ENCODE measurements at regions not wholly inside any gene's neighbourhood (a gene's known extent, or its start where the extent isn't known, plus 50 kb on each side); places are given as distances from the start of the nearest gene placed in this dataset.
"Not testable (repeated sequence)": the region's sequence is repeated elsewhere in the genome, so short reads cannot be mapped to it uniquely, and the experiment has no call there.

- no peaks in the 10 kb centered on the region for H3K4me1 Mint-ChIP-seq
- POLR2A ChIA-PET: no interaction called here
- peaks cover 9% of the 10 kb centered on the region for H3K27me3 Mint-ChIP-seq
- DNase-seq (no peak), ATAC-seq (ENCODE audit: low read depth) (no peak)
- no peaks in the 10 kb centered on the region for H3K36me3 Mint-ChIP-seq
- H3K27ac Mint-ChIP-seq: no peak overlapping the region
- no peaks in the 10 kb centered on the region for H3K9me3 Mint-ChIP-seq
- no peak overlapping the region for H3K4me3 Mint-ChIP-seq
Observed at GRCh38 chr15:62503451-62503850, 338.4 kb upstream of the C2CD4B start.

GRCh38 chr15:62505762-62506161 lies 340.7 kb upstream of the C2CD4B start:
- Mint-ChIP-seq H3K36me3 (no peaks in the 10 kb centered on the region), H3K4me3 (no peak overlapping the region), H3K27me3 (peaks cover 11% of the 10 kb centered on the region), H3K9me3 (no peaks in the 10 kb centered on the region), H3K27ac (no peak overlapping the region), H3K4me1 (no peaks in the 10 kb centered on the region)
- ATAC-seq (ENCODE audit: low read depth) (no peak), DNase-seq (no peak)
- POLR2A ChIA-PET: no interaction called here

- no peaks in the 10 kb centered on the region for H3K36me3 Mint-ChIP-seq
- DNase-seq (no peak), ATAC-seq (ENCODE audit: low read depth) (no peak)
- peaks cover 11% of the 10 kb centered on the region for H3K27me3 Mint-ChIP-seq
- no peaks in the 10 kb centered on the region for H3K4me1 Mint-ChIP-seq
- no peaks in the 10 kb centered on the region for H3K9me3 Mint-ChIP-seq
- H3K27ac Mint-ChIP-seq: no peak overlapping the region
- POLR2A ChIA-PET: no interaction called here
- H3K4me3 Mint-ChIP-seq: no peak overlapping the region
Observed at GRCh38 chr15:62506217-62506805, 341.2 kb upstream of the C2CD4B start.

GRCh38 chr15:62509395-62509958 lies 344.4 kb upstream of the C2CD4B start:
- ATAC-seq (ENCODE audit: low read depth): no peak
- no peaks in the 10 kb centered on the region for H3K9me3 Mint-ChIP-seq
- H3K36me3 Mint-ChIP-seq: no peaks in the 10 kb centered on the region
- H3K4me1 Mint-ChIP-seq: no peaks in the 10 kb centered on the region
- no peak for DNase-seq
- POLR2A ChIA-PET: no interaction called here
- no peak overlapping the region for H3K4me3 Mint-ChIP-seq
- H3K27ac Mint-ChIP-seq: no peak overlapping the region
- H3K27me3 Mint-ChIP-seq: peaks cover 17% of the 10 kb centered on the region

GRCh38 chr15:62510791-62511190 lies 345.7 kb upstream of the C2CD4B start:
- POLR2A ChIA-PET: interaction anchor here (0.6 kb wide), 1 partner anchor 137 kb away, joined by 5 read pairs; no protein-coding TSS in a partner anchor
- Mint-ChIP-seq H3K9me3 (no peaks in the 10 kb centered on the region), H3K27ac (no peak overlapping the region)

GRCh38 chr15:62512904-62513303 lies 347.8 kb upstream of the C2CD4B start:
- Mint-ChIP-seq H3K4me3 (no peak overlapping the region), H3K4me1 (no peaks in the 10 kb centered on the region), H3K36me3 (no peaks in the 10 kb centered on the region), H3K27ac (no peak overlapping the region), H3K9me3 (no peaks in the 10 kb centered on the region), H3K27me3 (peaks cover 15% of the 10 kb centered on the region)
- ATAC-seq (ENCODE audit: low read depth) (no peak), DNase-seq (no peak)
- POLR2A ChIA-PET: no interaction called here

More at GRCh38 chr15:62510791-62511190, 345.7 kb upstream of the C2CD4B start:
- no peak for DNase-seq
- Mint-ChIP-seq H3K4me1 (no peaks in the 10 kb centered on the region), H3K27me3 (peaks cover 20% of the 10 kb centered on the region), H3K36me3 (no peaks in the 10 kb centered on the region), H3K4me3 (no peak overlapping the region)
- ATAC-seq (ENCODE audit: low read depth): no peak

- no peak overlapping the region for H3K4me3 Mint-ChIP-seq
- H3K4me1 Mint-ChIP-seq: no peaks in the 10 kb centered on the region
- DNase-seq: no peak
- H3K27ac Mint-ChIP-seq: no peak overlapping the region
- ATAC-seq (ENCODE audit: low read depth): no peak
- POLR2A ChIA-PET: no interaction called here
- H3K27me3 Mint-ChIP-seq: peaks cover 15% of the 10 kb centered on the region
- H3K9me3 Mint-ChIP-seq: no peaks in the 10 kb centered on the region
- H3K36me3 Mint-ChIP-seq: no peaks in the 10 kb centered on the region
Observed at GRCh38 chr15:62513893-62514292, 348.8 kb upstream of the C2CD4B start.

GRCh38 chr15:62515696-62516395 lies 350.8 kb upstream of the C2CD4B start:
- POLR2A ChIA-PET: no interaction called here
- peaks cover 16% of the 10 kb centered on the region for H3K27me3 Mint-ChIP-seq
- ATAC-seq (ENCODE audit: low read depth): no peak
- no peaks in the 10 kb centered on the region for H3K9me3 Mint-ChIP-seq
- H3K4me1 Mint-ChIP-seq: no peaks in the 10 kb centered on the region
- no peaks in the 10 kb centered on the region for H3K36me3 Mint-ChIP-seq
- no peak overlapping the region for H3K4me3 Mint-ChIP-seq
- no peak for DNase-seq
- no peak overlapping the region for H3K27ac Mint-ChIP-seq

GRCh38 chr15:62517541-62517940 lies 352.5 kb upstream of the C2CD4B start:
- H3K27me3 Mint-ChIP-seq: peaks cover 16% of the 10 kb centered on the region
- no peaks in the 10 kb centered on the region for H3K9me3 Mint-ChIP-seq
- ATAC-seq (ENCODE audit: low read depth) (no peak), DNase-seq (no peak)
- POLR2A ChIA-PET: no interaction called here
- no peaks in the 10 kb centered on the region for H3K4me1 Mint-ChIP-seq
- no peak overlapping the region for H3K4me3 Mint-ChIP-seq
- H3K27ac Mint-ChIP-seq: no peak overlapping the region
- no peaks in the 10 kb centered on the region for H3K36me3 Mint-ChIP-seq

- H3K4me1 Mint-ChIP-seq; DNase-seq; H3K9me3 Mint-ChIP-seq; H3K27ac Mint-ChIP-seq; H3K36me3 Mint-ChIP-seq; ATAC-seq (ENCODE audit: low read depth); POLR2A ChIA-PET; H3K4me3 Mint-ChIP-seq: not testable (repeated sequence)
- peaks cover 21% of the 10 kb centered on the region for H3K27me3 Mint-ChIP-seq
Observed at GRCh38 chr15:62518666-62519065, 353.6 kb upstream of the C2CD4B start.

- Mint-ChIP-seq H3K4me3 (no peak overlapping the region), H3K4me1 (no peaks in the 10 kb centered on the region), H3K27ac (no peak overlapping the region), H3K9me3 (no peaks in the 10 kb centered on the region), H3K36me3 (no peaks in the 10 kb centered on the region), H3K27me3 (peaks cover 18% of the 10 kb centered on the region)
- no peak for ATAC-seq (ENCODE audit: low read depth)
- POLR2A ChIA-PET: no interaction called here
- no peak for DNase-seq
Observed at GRCh38 chr15:62519900-62520299, 354.8 kb upstream of the C2CD4B start.

GRCh38 chr15:62520887-62521286 lies 355.8 kb upstream of the C2CD4B start:
- DNase-seq: no peak
- Mint-ChIP-seq H3K36me3 (no peaks in the 10 kb centered on the region), H3K4me1 (no peaks in the 10 kb centered on the region), H3K27ac (no peak overlapping the region), H3K4me3 (no peak overlapping the region), H3K27me3 (peaks cover 21% of the 10 kb centered on the region), H3K9me3 (no peaks in the 10 kb centered on the region)
- POLR2A ChIA-PET: no interaction called here
- ATAC-seq (ENCODE audit: low read depth): no peak

GRCh38 chr15:62521396-62521795 lies 356.3 kb upstream of the C2CD4B start:
- peaks cover 21% of the 10 kb centered on the region for H3K27me3 Mint-ChIP-seq
- ATAC-seq (ENCODE audit: low read depth): no peak

GRCh38 chr15:62524848-62525247 lies 359.8 kb upstream of the C2CD4B start:
- Mint-ChIP-seq H3K4me3 (no peak overlapping the region), H3K27ac (no peak overlapping the region), H3K27me3 (peaks cover 24% of the 10 kb centered on the region), H3K36me3 (no peaks in the 10 kb centered on the region), H3K9me3 (no peaks in the 10 kb centered on the region), H3K4me1 (no peaks in the 10 kb centered on the region)
- ATAC-seq (ENCODE audit: low read depth) (no peak), DNase-seq (no peak)
- POLR2A ChIA-PET: no interaction called here

More at GRCh38 chr15:62521396-62521795, 356.3 kb upstream of the C2CD4B start:
- Mint-ChIP-seq H3K9me3 (no peaks in the 10 kb centered on the region), H3K4me3 (no peak overlapping the region), H3K36me3 (no peaks in the 10 kb centered on the region), H3K4me1 (no peaks in the 10 kb centered on the region), H3K27ac (no peak overlapping the region)
- DNase-seq: no peak
- POLR2A ChIA-PET: no interaction called here
